Ovary (tissue), 7 donors: ENCODE measurements at regions not wholly inside any gene's neighbourhood (a gene's known extent, or its start where the extent isn't known, plus 50 kb on each side); places are given as distances from the start of the nearest gene placed in this dataset.

Source experiments
- DNase-seq, 5 donors: peaks; one replicate each; pipeline ENCODE4 v3.0.0-alpha.2; 2019 to 2020
- H3K27ac ChIP-seq, 2 donors: fragments of 200-600 bp; one replicate each; pipeline versions ENCODE4 v1.5.1 to v1.8.0; 2019 to 2022
- H3K27me3 ChIP-seq: fragments of 200-600 bp; one replicate; pipeline ENCODE4 v1.8.0; 2022
- H3K36me3 ChIP-seq: fragments of 200-600 bp; sonication (generic); one replicate; pipeline ENCODE4 v1.5.1; 2019
- H3K4me1 ChIP-seq: one replicate; pipeline ENCODE4 v1.8.1; 2013; ENCODE audit warnings: mild to moderate bottlenecking, moderate library complexity; ENCODE audit not compliant: insufficient read depth
- H3K4me3 ChIP-seq: fragments of 200-600 bp; sonication (generic); one replicate; pipeline ENCODE4 v1.5.1; 2017
- H3K9me3 ChIP-seq, 2 donors: fragments of 200-600 bp in 1 of 2; sonication (generic) in 1 of 2; one replicate each; pipeline versions ENCODE4 v1.5.1 to v1.8.1; 2013 to 2019; ENCODE audit warnings: mild to moderate bottlenecking in 1 of 2, moderate library complexity in 1 of 2
- CTCF ChIP-seq, 3 donors: fragments of 450-650 bp in 2 of 3; fragments of 200-600 bp in 1 of 3; IDR thresholded peaks; one replicate each; pipeline versions ENCODE4 v1.5.1 to v1.8.0; 2016 to 2022; ENCODE audit warnings: antibody characterized with exemption in 3 of 3, mild to moderate bottlenecking in 1 of 3
- EP300 ChIP-seq: sonication (generic); formaldehyde crosslinking; IDR thresholded peaks from one replicate; pipeline ENCODE4 v1.6.1; 2017; ENCODE audit warnings: antibody characterized with exemption
- POLR2A ChIP-seq: fragments of 450-650 bp; IDR thresholded peaks from one replicate; pipeline ENCODE4 v1.6.1; 2017; ENCODE audit warnings: antibody characterized with exemption, mild to moderate bottlenecking, moderate library complexity
- WGBS, 3 donors: extraction: QIAGEN DNeasy Blood & Tissue Kit in 1 of 3; methylation state at CpG; one replicate each; pipeline versions ENCODE4 v1.1.5 to v1.1.7; 2013 to 2017; 5-methylcytosine and 5-hydroxymethylcytosine counted together
- intact Hi-C, 4 donors: fragments of 100-400 bp; cut with DNase I; formaldehyde crosslinking; loops; one replicate each; pipeline versions ENCODE4 v1.11.0 to v1.15.1; 2022 to 2023
- donor health status: DM: no; HTN: no; CAD: no; lungs with moderate emphysema.
- donor health status: DM: no; HTN: no; CAD: no.
- donor health status: Bipolar disorder and iron deficiency.
- donor health status: DM: no; HTN: no; CAD: no.
- donor health status: DM: yes; HTN: yes; CAD: no.

DNA sequence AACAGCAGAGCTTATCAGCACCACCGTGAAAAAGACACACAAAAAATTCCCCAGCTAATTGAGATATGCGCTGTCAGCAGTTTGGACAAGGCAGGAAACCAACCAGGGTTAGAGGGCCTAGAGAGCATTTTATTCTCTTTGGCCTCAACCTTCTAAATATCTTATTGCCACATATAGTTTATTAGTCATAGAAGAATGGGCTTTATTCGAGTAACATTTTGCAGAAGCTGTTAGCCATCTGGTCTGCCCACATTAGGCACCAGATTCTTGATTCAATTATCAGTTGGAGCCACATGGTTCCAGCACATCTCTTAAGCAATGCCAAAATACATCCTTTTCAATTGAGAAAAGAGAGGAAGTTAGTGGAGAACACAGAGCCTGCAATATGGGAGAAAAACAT lies 109.9 kb upstream of the CXADR start:
- TF ChIP-seq POLR2A (no peak), EP300 (no peak)
- Histone ChIP-seq H3K27ac (no peak overlapping the region), H3K27me3 (no peaks in the 10 kb centered on the region), H3K4me3 (no peak overlapping the region), H3K36me3 (no peaks in the 10 kb centered on the region), H3K9me3 (no peaks in the 10 kb centered on the region), H3K4me1 (no peaks in the 10 kb centered on the region)
- WGBS, 3 donors, result 28 to 34% (median 32%) methylated on average over 3 of the region's 3 CpGs
- DNase-seq, result no peak
- intact Hi-C loops, result no loop called here

GRCh38 chr21:17406202-17406601 lies 106.6 kb upstream of the CXADR start:
- no peak overlapping the region for H3K27ac ChIP-seq
- intact Hi-C loops, result no loop called here
- H3K9me3 ChIP-seq, result no peaks in the 10 kb centered on the region
- no peaks in the 10 kb centered on the region for H3K36me3 ChIP-seq
- no peaks in the 10 kb centered on the region for H3K4me1 ChIP-seq
- H3K27me3 ChIP-seq, result no peaks in the 10 kb centered on the region
- no peak for DNase-seq
- TF ChIP-seq POLR2A (no peak), CTCF (IDR thresholded peaks at IDR 0.05) (no peak), EP300 (no peak)
- WGBS, 3 donors, result 88 to 89% (median 88%) methylated on average over 4 of the region's 4 CpGs
- no peak overlapping the region for H3K4me3 ChIP-seq

DNA sequence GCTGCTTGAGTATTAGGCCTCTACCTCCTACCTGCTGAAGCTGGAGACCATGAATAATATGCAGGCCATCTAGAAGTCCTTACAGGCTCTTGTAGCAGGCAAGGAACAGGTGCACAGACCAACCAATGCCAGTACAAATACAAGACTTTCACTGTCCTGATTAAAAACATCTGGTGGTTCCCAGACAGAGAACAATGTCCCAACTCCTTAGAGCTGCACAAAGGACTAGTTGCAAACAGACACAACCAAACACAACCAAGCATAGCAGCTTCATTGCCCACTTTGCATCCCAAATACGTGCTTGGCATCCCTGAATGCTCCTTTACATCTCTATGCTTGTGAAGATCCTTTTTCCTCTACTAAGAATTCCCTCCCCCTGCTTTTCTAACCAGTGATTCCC lies 98.1 kb upstream of the CXADR start:
- Histone ChIP-seq H3K4me1 (no peaks in the 10 kb centered on the region), H3K36me3 (no peaks in the 10 kb centered on the region), H3K9me3 (no peaks in the 10 kb centered on the region), H3K27me3 (no peaks in the 10 kb centered on the region), H3K4me3 (no peak overlapping the region), H3K27ac (no peak overlapping the region)
- DNase-seq, result no peak
- intact Hi-C loops, result no loop called here
- TF ChIP-seq POLR2A (no peak), CTCF (IDR thresholded peaks at IDR 0.05) (no peak), EP300 (no peak)
- WGBS, 3 donors, result 91 to 100% (median 98%) methylated on average over 1 of the region's 1 CpG

GRCh38 chr21:17416139-17416538 lies 96.7 kb upstream of the CXADR start:
- Histone ChIP-seq H3K27me3 (no peaks in the 10 kb centered on the region), H3K4me1 (no peaks in the 10 kb centered on the region), H3K4me3 (no peak overlapping the region), H3K36me3 (no peaks in the 10 kb centered on the region), H3K9me3 (no peaks in the 10 kb centered on the region), H3K27ac (no peak overlapping the region)
- WGBS, 3 donors, result 3 to 13% (median 7%) methylated on average over 2 of the region's 2 CpGs
- TF ChIP-seq CTCF (IDR thresholded peaks at IDR 0.05), result no peak
- no peak for TF ChIP-seq EP300
- no peak for TF ChIP-seq POLR2A
- no peak for DNase-seq
- intact Hi-C loops, result no loop called here

- TF ChIP-seq POLR2A, result no peak
- no peak for TF ChIP-seq CTCF (IDR thresholded peaks at IDR 0.05)
- no peak for TF ChIP-seq EP300
- no peaks in the 10 kb centered on the region for H3K27me3 ChIP-seq
- H3K36me3 ChIP-seq, result no peaks in the 10 kb centered on the region
- H3K4me1 ChIP-seq, result no peaks in the 10 kb centered on the region
- intact Hi-C loops, result no loop called here
- 31 to 51% (median 31%) methylated on average over 2 of the region's 2 CpGs for WGBS, 3 donors
- no peak overlapping the region for H3K27ac ChIP-seq
- no peaks in the 10 kb centered on the region for H3K9me3 ChIP-seq
- no peak overlapping the region for H3K4me3 ChIP-seq
- DNase-seq, result no peak
Observed at GRCh38 chr21:17422931-17423330, 89.9 kb upstream of the CXADR start.
